ENCODE measurements at regions not wholly inside any gene's neighbourhood (a gene's known extent, or its start where the extent isn't known, plus 50 kb on each side); places are given as distances from the start of the nearest gene placed in this dataset.

DNA sequence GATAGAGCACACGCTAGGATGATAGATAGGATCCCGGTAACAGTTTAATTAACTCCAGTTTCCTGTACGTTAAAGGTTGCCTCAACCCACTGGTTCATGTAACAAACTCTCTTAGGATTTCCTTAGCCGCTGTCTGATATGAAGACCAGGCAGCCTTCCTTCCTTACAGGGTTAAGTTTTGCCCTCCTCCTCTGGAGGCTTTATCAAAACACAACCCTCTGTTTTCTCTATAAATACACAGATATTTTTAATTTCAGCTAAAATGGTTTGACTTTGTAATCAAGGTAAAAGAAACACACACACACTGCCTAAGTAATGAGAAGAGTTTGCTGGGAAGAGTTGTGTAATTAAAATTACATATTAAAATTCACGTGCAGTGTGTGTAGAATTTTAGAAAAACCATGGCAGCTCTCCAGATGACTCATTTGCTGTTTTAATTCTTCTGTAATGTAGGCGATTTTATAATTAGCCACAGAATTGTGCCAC, 369.8 kb downstream of the CSNK1G3 start:
- Histone ChIP-seq H3K4me3 (no peak overlapping the region), H3K4me1 (no peaks in the 10 kb centered on the region), H3K9me3 (no peaks in the 10 kb centered on the region), H3K27me3 (no peaks in the 10 kb centered on the region), H3K27ac (no peak overlapping the region), H3K36me3 (ENCODE audit: low read depth, missing control alignments) (no peaks in the 10 kb centered on the region)
- WGBS, 2 donors: 45 to 48% methylated on average over 6 of the region's 6 CpGs
- TF ChIP-seq POLR2A (IDR thresholded peaks at IDR 0.05): no peak
- TF ChIP-seq, protein P1, sequence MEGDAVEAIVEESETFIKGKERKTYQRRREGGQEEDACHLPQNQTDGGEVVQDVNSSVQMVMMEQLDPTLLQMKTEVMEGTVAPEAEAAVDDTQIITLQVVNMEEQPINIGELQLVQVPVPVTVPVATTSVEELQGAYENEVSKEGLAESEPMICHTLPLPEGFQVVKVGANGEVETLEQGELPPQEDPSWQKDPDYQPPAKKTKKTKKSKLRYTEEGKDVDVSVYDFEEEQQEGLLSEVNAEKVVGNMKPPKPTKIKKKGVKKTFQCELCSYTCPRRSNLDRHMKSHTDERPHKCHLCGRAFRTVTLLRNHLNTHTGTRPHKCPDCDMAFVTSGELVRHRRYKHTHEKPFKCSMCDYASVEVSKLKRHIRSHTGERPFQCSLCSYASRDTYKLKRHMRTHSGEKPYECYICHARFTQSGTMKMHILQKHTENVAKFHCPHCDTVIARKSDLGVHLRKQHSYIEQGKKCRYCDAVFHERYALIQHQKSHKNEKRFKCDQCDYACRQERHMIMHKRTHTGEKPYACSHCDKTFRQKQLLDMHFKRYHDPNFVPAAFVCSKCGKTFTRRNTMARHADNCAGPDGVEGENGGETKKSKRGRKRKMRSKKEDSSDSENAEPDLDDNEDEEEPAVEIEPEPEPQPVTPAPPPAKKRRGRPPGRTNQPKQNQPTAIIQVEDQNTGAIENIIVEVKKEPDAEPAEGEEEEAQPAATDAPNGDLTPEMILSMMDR (IDR thresholded peaks at IDR 0.05): no peak
- intact Hi-C loops (cut with DNase I; ENCODE audit: low total_unique reads): no loop called here
- no peak for DNase-seq

DNA sequence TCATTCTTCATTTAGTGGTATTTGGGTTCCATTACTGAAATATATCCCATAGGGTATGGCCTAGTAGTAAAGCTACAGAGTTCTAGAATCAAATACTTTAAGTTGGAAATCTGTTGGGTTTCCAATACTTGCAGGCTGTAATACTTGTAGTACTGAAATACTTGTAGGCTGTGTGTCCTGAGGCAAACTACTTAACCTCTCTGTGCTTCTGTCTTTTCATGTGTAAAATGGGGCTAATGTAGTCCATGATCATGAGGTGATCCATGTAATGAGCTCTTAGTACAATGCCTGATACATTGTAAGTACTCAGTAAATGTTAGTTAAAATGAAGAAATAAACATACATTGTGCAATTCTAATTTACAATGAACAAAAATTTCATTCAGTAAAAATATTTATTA, 368.9 kb downstream of the CSNK1G3 start:
- intact Hi-C loops (cut with DNase I; ENCODE audit: low total_unique reads): no loop called here
- no peak overlapping the region for H3K4me3 ChIP-seq
- TF ChIP-seq, protein P1 (IDR thresholded peaks at IDR 0.05): no peak
- TF ChIP-seq POLR2A (IDR thresholded peaks at IDR 0.05): no peak

DNA sequence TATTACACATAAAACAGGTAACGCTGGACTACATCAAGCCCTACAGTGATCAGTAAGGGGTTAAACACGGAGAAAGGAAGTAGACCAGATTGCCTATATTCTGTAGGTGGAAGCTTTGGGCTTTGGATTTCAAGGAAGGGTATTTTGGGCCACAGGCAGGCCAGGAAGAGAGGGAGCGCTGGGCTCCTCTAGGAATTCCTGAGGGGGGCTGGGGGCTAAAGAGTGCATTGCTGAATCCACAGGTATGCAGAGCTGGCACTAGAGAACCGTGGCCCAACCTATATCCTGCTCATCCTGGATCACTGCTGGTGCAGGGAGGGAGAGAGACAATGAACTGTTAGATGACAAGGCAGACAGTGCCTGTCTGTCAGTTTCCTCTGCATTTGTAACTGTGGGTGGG, 367.1 kb downstream of the CSNK1G3 start:
- H3K27me3 ChIP-seq: no peaks in the 10 kb centered on the region
- no peak overlapping the region for H3K27ac ChIP-seq
- no peak for TF ChIP-seq POLR2A (IDR thresholded peaks at IDR 0.05)
- TF ChIP-seq, protein P1 (IDR thresholded peaks at IDR 0.05): no peak
- H3K4me1 ChIP-seq: no peaks in the 10 kb centered on the region
- WGBS, 2 donors: 70 to 80% methylated on average over 4 of the region's 4 CpGs
- H3K4me3 ChIP-seq: no peak overlapping the region
- no peaks in the 10 kb centered on the region for H3K36me3 ChIP-seq (ENCODE audit: low read depth, missing control alignments)
- no peaks in the 10 kb centered on the region for H3K9me3 ChIP-seq
- DNase-seq: no peak
- intact Hi-C loops (cut with DNase I; ENCODE audit: low total_unique reads): no loop called here

More for the DNA sequence above, 368.9 kb downstream of the CSNK1G3 start:
- DNase-seq: no peak
- H3K27me3 ChIP-seq: no peaks in the 10 kb centered on the region
- H3K4me1 ChIP-seq: no peaks in the 10 kb centered on the region
- no peaks in the 10 kb centered on the region for H3K36me3 ChIP-seq (ENCODE audit: low read depth, missing control alignments)
- H3K27ac ChIP-seq: no peak overlapping the region
- no peaks in the 10 kb centered on the region for H3K9me3 ChIP-seq

DNA sequence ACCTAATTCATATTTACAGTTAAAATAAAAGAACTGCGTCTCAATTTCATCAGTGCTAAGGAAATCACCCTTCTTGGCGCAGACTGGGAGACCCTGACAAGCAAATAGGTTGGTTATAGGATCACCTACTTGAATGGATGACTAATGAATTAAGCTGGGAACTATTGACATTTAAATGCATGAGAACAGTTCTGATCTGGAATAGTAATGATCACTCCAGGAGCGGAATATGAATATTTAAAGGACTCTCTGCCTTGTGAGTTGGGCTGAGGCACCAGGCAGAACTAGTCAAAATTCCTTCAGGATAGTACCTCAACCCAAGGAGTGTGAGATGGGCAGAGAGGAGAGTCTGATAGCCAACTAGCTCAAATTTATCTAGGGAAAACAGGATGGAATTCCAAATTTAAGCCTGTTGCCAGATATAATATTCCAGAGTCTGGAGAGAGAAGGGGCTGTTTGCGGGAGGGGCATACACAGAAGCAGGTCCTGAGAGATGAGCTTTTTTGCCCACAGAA, 364.4 kb downstream of the CSNK1G3 start:
- intact Hi-C loops (cut with DNase I; ENCODE audit: low total_unique reads): no loop called here
- Histone ChIP-seq H3K9me3 (no peaks in the 10 kb centered on the region), H3K27me3 (no peaks in the 10 kb centered on the region), H3K36me3 (ENCODE audit: low read depth, missing control alignments) (no peaks in the 10 kb centered on the region), H3K4me1 (peaks cover 3% of the 10 kb centered on the region), H3K4me3 (no peak overlapping the region), H3K27ac (peak overlapping the region; percentile 19 to 22)
- DNase-seq: no peak
- 79 to 88% methylated on average over 4 of the region's 4 CpGs for WGBS, 2 donors
- TF ChIP-seq, protein P1 (IDR thresholded peaks at IDR 0.05): no peak
- TF ChIP-seq POLR2A (IDR thresholded peaks at IDR 0.05): no peak

DNA sequence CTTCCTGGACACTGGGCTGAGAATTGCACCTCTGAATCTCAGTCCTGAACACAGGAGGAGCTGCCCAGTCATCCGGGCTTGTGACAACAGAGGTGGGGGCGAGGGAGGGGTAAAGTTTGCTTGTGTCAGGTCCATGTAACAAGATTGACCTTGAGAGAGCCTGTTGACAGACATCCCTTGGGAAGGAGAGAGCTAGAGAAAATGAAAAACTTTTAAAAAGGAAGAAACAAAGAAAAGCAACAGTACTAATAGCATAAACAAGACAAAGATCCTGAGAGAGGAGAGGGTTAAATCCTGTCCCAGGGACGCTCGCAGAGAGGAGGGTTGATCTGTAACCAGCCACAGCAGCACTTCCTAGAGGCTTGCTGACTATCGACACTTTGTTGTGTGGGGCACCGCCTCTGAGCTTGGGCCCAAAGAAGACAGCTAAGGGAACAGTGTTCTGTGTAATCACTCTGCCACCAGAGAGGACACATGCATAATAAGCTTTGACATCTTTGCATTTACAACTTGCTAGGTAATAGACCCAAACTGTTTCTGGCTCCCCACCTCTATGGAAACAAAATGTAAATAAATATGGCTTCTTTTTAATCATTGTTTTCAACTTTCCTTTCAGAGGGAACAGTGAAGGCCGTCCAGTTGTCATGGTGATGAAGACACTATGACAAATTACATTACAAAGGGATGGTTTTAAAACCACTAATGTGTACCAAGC, 363.7 kb downstream of the CSNK1G3 start:
- H3K4me1 ChIP-seq: peaks cover 3% of the 10 kb centered on the region
- H3K4me3 ChIP-seq: no peak overlapping the region
- H3K9me3 ChIP-seq: no peaks in the 10 kb centered on the region
- no peaks in the 10 kb centered on the region for H3K27me3 ChIP-seq
- intact Hi-C loops (cut with DNase I; ENCODE audit: low total_unique reads): no loop called here
- 32 to 49% methylated on average over 7 of the region's 7 CpGs for WGBS, 2 donors
- DNase-seq: peak; percentile 76
- H3K27ac ChIP-seq: peak overlapping the region; percentile 22 to 51
- H3K36me3 ChIP-seq (ENCODE audit: low read depth, missing control alignments): no peaks in the 10 kb centered on the region
- no peak for TF ChIP-seq POLR2A (IDR thresholded peaks at IDR 0.05)
- TF ChIP-seq, protein P1 (IDR thresholded peaks at IDR 0.05): no peak
